Neural progenitor cell (in vitro differentiated cells): ENCODE measurements at regions not wholly inside any gene's neighbourhood (a gene's known extent, or its start where the extent isn't known, plus 50 kb on each side); places are given as distances from the start of the nearest gene placed in this dataset.

Source experiments
- DNase-seq: peaks from one replicate; pipeline ENCODE4 v3.0.0-alpha.2; 2016; ENCODE audit warnings: low spot score
- H2AFZ ChIP-seq: fragments of 200-600 bp; sonication (generic); replicated peaks from 2 replicates; pipeline ENCODE4 v1.6.1; 2016; ENCODE audit warnings: antibody characterized with exemption
- H3F3A ChIP-seq: fragments of 200-600 bp; sonication (generic); 2 replicates; pipeline ENCODE4 v1.6.1; 2016; ENCODE audit warnings: antibody characterized with exemption, low read depth
- H3K27ac ChIP-seq: fragments of 200-600 bp; sonication (generic); 2 replicates; pipeline ENCODE4 v1.5.1; 2016; ENCODE audit warnings: mild to moderate bottlenecking
- H3K27me3 ChIP-seq: fragments of 200-600 bp; sonication (generic); 2 replicates; pipeline ENCODE4 v1.6.1; 2016; ENCODE audit warnings: mild to moderate bottlenecking, moderate library complexity
- H3K36me3 ChIP-seq: fragments of 200-600 bp; sonication (generic); 2 replicates; pipeline ENCODE4 v1.5.1; 2016
- H3K4me1 ChIP-seq: fragments of 200-600 bp; sonication (generic); 2 replicates; pipeline ENCODE4 v1.6.1; 2016; ENCODE audit warnings: mixed run types
- H3K4me2 ChIP-seq: fragments of 200-600 bp; sonication (generic); 2 replicates; pipeline ENCODE4 v1.6.1; 2016
- H3K4me3 ChIP-seq: fragments of 200-600 bp; sonication (generic); 2 replicates; pipeline ENCODE4 v1.5.1; 2016
- H3K79me2 ChIP-seq: fragments of 200-600 bp; sonication (generic); 2 replicates; pipeline ENCODE4 v1.6.1; 2016; ENCODE audit warnings: low read depth
- H3K9ac ChIP-seq: fragments of 200-600 bp; sonication (generic); 2 replicates; pipeline ENCODE4 v1.6.1; 2016
- H3K9me3 ChIP-seq: fragments of 200-600 bp; sonication (generic); 2 replicates; pipeline ENCODE4 v1.5.1; 2016; ENCODE audit warnings: low read depth
- H4K20me1 ChIP-seq: fragments of 200-600 bp; sonication (generic); 2 replicates; pipeline ENCODE4 v1.6.1; 2016; ENCODE audit warnings: low read depth
- H3K27ac Mint-ChIP-seq: 3 replicates; pipeline ENCODE4 v1.8.0; 2021; ENCODE audit warnings: mixed read lengths
- H3K27me3 Mint-ChIP-seq: 2 replicates; pipeline ENCODE4 v1.8.0; 2022; ENCODE audit warnings: low read depth, mild to moderate bottlenecking, inconsistent platforms, moderate library complexity, mixed read lengths; ENCODE audit not compliant: insufficient read depth
- H3K36me3 Mint-ChIP-seq: 3 replicates; pipeline ENCODE4 v1.8.0; 2021; ENCODE audit warnings: mixed read lengths
- H3K4me1 Mint-ChIP-seq: 3 replicates; pipeline ENCODE4 v1.8.0; 2021; ENCODE audit warnings: mixed read lengths
- H3K4me3 Mint-ChIP-seq: 3 replicates; pipeline ENCODE4 v1.8.0; 2021; ENCODE audit warnings: mild to moderate bottlenecking, moderate library complexity, mixed read lengths
- H3K9me3 Mint-ChIP-seq: 3 replicates; pipeline ENCODE4 v1.8.0; 2020; ENCODE audit warnings: mixed read lengths
- EZH2 ChIP-seq: fragments of 200-600 bp; sonication (generic); IDR thresholded peaks from 2 replicates; pipeline ENCODE4 v1.6.1; 2017; ENCODE audit warnings: antibody characterized with exemption, mild to moderate bottlenecking, moderate library complexity
- EZH2phosphoT487 ChIP-seq: fragments of 200-600 bp; sonication (generic); IDR thresholded peaks from 2 replicates; pipeline ENCODE4 v1.6.1; 2017; ENCODE audit warnings: antibody characterized with exemption
- TF ChIP-seq, protein P1 (sequence below): fragments of 200-600 bp; sonication (generic); IDR thresholded peaks from 2 replicates; pipeline ENCODE4 v1.5.1; 2017; ENCODE audit warnings: antibody characterized with exemption, mild to moderate bottlenecking

DNA sequence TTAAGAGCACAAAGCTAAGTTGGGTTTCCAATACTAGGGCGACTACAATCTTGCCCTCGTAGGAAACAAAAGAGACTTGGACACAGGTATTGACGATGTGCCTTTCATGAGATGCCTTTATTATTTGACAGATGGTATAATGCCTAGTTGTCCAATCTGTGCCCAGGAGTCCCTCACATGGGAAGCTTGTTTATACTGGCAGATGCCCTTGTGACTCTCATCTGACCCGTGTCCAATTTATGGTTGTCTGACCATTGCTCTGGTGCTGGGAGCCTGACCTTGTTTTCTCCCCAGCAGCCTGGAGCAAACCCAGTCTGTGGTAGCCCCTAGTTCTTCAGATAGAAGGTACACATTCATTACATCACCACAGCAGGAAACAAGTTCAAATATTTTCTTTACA lies 511.7 kb downstream of the AGTPBP1 start:
- H3K4me1 ChIP-seq, result no peaks in the 10 kb centered on the region
- Mint-ChIP-seq H3K27ac (no peak overlapping the region), H3K9me3 (no peaks in the 10 kb centered on the region), H3K36me3 (no peaks in the 10 kb centered on the region), H3K27me3 (peaks cover 2% of the 10 kb centered on the region), H3K4me3 (no peak overlapping the region), H3K4me1 (no peaks in the 10 kb centered on the region)
- H3K79me2 ChIP-seq, result no peaks in the 10 kb centered on the region
- H3K9me3 ChIP-seq, result no peaks in the 10 kb centered on the region
- H4K20me1 ChIP-seq, result no peaks in the 10 kb centered on the region
- TF ChIP-seq, protein P1, sequence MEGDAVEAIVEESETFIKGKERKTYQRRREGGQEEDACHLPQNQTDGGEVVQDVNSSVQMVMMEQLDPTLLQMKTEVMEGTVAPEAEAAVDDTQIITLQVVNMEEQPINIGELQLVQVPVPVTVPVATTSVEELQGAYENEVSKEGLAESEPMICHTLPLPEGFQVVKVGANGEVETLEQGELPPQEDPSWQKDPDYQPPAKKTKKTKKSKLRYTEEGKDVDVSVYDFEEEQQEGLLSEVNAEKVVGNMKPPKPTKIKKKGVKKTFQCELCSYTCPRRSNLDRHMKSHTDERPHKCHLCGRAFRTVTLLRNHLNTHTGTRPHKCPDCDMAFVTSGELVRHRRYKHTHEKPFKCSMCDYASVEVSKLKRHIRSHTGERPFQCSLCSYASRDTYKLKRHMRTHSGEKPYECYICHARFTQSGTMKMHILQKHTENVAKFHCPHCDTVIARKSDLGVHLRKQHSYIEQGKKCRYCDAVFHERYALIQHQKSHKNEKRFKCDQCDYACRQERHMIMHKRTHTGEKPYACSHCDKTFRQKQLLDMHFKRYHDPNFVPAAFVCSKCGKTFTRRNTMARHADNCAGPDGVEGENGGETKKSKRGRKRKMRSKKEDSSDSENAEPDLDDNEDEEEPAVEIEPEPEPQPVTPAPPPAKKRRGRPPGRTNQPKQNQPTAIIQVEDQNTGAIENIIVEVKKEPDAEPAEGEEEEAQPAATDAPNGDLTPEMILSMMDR, result no peak
- no peak for TF ChIP-seq EZH2phosphoT487
- TF ChIP-seq EZH2, result no peak
- no peaks in the 10 kb centered on the region for H3K36me3 ChIP-seq
- no peaks in the 10 kb centered on the region for H3K27me3 ChIP-seq
- H3K9ac ChIP-seq, result no peak overlapping the region
- DNase-seq, result no peak
- no peak overlapping the region for H2AFZ ChIP-seq
- H3K27ac ChIP-seq, result no peak overlapping the region
- no peaks in the 10 kb centered on the region for H3F3A ChIP-seq
- H3K4me3 ChIP-seq, result no peak overlapping the region
- H3K4me2 ChIP-seq, result no peak overlapping the region

DNA sequence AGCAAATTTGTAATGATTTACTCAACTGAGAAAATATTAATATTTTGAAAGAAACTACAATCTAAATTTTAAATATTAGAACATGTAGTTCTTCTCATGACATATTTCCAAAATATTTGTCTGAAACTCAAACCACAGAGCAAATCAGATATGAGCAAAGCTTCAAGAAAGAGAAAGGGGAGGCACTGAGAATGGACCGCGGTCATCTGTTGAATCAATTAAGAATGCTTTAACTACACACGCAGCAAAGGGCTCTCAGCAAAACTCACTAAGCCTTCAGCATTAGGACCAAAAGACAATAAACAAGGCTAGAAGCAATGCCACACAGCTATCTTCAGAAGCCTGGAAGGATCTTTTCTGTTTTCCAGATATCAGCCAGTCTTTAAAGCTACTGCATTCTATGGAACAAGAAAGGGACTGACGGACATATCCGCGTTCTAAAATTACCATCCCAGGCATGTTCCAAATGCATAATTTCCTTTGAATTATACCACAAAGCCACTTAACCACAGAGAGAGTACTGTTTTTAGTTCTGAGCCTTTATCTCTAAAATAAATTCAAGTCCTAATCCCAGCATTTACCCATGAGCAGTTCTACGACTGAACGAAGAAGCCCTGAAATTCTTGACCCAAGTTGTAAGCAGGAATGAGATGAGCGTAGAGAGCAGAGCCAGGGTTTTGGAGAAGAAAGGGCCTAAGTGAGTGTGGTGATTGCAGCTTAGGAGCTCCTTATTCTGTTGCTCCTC lies 513.5 kb downstream of the AGTPBP1 start:
- TF ChIP-seq EZH2 (no peak), EZH2phosphoT487 (no peak)
- TF ChIP-seq, protein P1, result no peak
- no peak overlapping the region for H3K4me3 ChIP-seq
- no peaks in the 10 kb centered on the region for H3K9me3 Mint-ChIP-seq
- H2AFZ ChIP-seq, result no peak overlapping the region
- H4K20me1 ChIP-seq, result no peaks in the 10 kb centered on the region
- H3K4me3 Mint-ChIP-seq, result no peak overlapping the region
- no peak overlapping the region for H3K27ac Mint-ChIP-seq
- H3F3A ChIP-seq, result no peaks in the 10 kb centered on the region
- no peak overlapping the region for H3K4me2 ChIP-seq
- peaks cover 1% of the 10 kb centered on the region for H3K27me3 Mint-ChIP-seq
- no peaks in the 10 kb centered on the region for H3K36me3 ChIP-seq
- H3K27me3 ChIP-seq, result no peaks in the 10 kb centered on the region
- no peaks in the 10 kb centered on the region for H3K4me1 Mint-ChIP-seq
- H3K9ac ChIP-seq, result no peak overlapping the region
- no peak overlapping the region for H3K27ac ChIP-seq
- no peaks in the 10 kb centered on the region for H3K36me3 Mint-ChIP-seq
- no peaks in the 10 kb centered on the region for H3K4me1 ChIP-seq
- H3K9me3 ChIP-seq, result no peaks in the 10 kb centered on the region
- DNase-seq, result no peak
- no peaks in the 10 kb centered on the region for H3K79me2 ChIP-seq

DNA sequence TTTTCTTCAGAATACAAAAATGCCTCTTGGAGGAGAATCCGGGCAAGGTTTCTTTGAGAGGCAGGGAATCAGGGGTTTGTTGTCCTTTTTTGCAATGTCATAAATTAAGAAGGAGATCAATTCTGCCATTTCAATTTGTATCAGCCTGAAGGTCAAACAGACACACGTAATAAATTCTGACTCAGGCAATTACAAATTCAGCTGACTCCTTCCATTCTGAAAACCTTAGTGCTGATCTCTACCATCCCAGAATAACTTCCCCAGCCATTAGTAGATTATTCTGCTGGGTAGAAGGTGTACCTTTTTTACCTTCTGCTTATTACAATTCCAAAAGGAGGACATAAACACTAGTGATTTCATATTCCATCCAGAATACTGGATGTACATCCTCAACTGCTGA lies 516.6 kb downstream of the AGTPBP1 start:
- H3K4me3 Mint-ChIP-seq, result no peak overlapping the region
- Histone ChIP-seq H3K27ac (no peak overlapping the region), H3K4me3 (no peak overlapping the region), H3K9ac (no peak overlapping the region), H3K4me1 (no peaks in the 10 kb centered on the region), H3K9me3 (no peaks in the 10 kb centered on the region), H3F3A (no peaks in the 10 kb centered on the region), H3K4me2 (no peak overlapping the region), H3K36me3 (no peaks in the 10 kb centered on the region), H2AFZ (no peak overlapping the region), H4K20me1 (no peaks in the 10 kb centered on the region), H3K79me2 (no peaks in the 10 kb centered on the region), H3K27me3 (no peaks in the 10 kb centered on the region)
- H3K36me3 Mint-ChIP-seq, result no peaks in the 10 kb centered on the region
- H3K4me1 Mint-ChIP-seq, result no peaks in the 10 kb centered on the region
- H3K27ac Mint-ChIP-seq, result no peak overlapping the region
- no peak for TF ChIP-seq EZH2phosphoT487
- TF ChIP-seq, protein P1, result no peak
- TF ChIP-seq EZH2, result no peak
- H3K9me3 Mint-ChIP-seq, result no peaks in the 10 kb centered on the region
- no peak for DNase-seq
- no peaks in the 10 kb centered on the region for H3K27me3 Mint-ChIP-seq
